SKM-1 treated with dmso at 0.1 percent for 144 hours (cell line): ENCODE measurements at regions not wholly inside any gene's neighbourhood (a gene's known extent, or its start where the extent isn't known, plus 50 kb on each side); places are given as distances from the start of the nearest gene placed in this dataset.
"Not testable (repeated sequence)": the region's sequence is repeated elsewhere in the genome, so short reads cannot be mapped to it uniquely, and the experiment has no call there.

Experiments
- DNase-seq: peaks from one replicate; lab custom pipeline; 2025; ENCODE audit not compliant: unreplicated experiment; lab: John Stamatoyannopoulos, UW

DNA sequence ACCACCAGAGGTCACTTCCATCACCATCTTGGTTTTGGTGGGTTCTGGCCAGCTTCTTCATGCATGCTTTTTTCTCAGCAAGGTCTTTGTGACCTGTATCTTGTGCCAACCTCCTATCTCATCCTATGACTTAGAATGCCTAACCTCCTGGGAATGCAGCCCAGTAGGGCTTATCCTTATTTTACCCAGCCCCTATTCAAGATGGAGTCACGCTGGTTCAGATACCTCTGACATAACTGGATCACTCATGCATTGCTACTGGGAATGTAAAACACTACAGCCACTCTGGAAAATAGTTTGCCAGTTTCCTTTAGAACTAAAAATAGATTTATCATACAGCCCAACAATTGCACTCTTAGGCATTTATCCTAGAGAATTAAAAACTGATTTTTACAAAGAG lies 219.2 kb downstream of the IRS1 start:
- no peak for DNase-seq

DNA sequence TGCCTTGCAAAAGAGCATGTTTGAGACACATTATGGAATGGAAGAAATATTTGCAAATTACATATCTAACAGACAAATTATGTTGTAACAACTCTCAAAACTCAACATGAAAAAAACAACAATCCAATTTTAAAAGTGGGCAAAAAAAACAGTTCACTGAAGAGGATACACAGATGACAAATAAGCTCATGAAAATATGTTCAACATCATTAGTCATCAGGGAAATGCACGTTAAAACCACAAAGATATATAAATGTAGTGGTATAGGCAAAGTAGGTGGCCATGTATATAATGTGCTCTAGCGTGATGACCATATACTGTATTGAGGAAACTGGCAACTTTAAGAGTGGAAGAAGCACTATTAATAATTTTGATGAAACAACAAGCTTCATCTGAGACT lies 220.1 kb downstream of the IRS1 start:
- DNase-seq = no peak

DNA sequence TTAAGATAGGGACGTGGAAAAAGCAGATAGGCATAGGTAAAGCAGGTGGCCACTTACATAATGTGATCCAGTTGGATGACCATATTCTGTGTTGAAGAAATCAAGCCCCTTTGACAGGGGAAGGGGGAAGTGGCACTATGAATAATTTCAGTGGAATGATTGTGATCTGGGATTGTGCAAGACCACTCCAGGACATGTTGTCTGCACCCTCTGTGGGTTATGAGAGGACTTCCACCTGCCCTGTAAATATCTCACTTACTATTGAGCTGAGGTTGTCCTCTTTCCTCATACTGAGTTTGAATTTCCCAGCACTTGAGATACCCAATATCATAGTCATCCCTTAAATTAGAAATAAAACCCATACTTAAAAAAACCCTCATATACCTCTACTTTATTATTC lies 220.7 kb downstream of the IRS1 start:
- no peak for DNase-seq

DNA sequence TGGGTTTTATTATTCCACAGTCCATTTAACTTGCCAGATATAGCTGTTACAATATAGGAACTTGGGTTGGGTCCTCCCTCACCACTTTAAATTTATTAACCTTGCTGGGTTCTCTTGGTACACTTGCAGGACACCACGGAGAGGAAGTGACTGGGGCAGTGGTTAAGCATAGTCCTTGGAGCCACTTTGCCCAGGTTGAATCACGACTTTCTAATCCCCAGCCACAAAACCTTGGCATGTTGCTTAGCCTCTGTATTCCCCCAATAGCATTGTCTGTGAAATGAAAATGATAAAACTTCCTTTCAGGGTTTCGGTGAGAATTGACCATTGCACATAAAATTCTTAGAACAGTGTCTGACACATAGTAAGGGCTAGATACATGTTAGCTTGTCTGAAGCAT lies 221.2 kb downstream of the IRS1 start:
- DNase-seq = no peak

DNA sequence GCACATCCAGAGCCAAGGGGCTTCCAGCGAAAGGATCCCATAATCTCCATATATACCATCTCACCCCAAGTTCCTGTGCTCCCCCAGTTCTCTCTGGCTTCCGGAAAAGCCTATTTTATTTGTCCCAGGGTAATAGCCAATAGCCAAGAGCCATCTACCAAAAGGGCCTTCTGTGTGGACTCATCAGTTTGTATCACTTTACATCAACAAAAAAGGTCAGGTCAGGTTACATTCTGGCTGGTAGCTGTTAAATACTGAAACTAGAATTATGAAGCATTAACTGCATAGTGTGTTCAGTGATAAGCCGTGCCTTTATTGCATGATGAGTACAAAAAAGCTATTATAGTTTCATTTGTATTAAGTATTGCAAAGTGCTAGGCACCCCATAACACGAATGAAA lies 223.7 kb downstream of the IRS1 start:
- no peak for DNase-seq

DNA sequence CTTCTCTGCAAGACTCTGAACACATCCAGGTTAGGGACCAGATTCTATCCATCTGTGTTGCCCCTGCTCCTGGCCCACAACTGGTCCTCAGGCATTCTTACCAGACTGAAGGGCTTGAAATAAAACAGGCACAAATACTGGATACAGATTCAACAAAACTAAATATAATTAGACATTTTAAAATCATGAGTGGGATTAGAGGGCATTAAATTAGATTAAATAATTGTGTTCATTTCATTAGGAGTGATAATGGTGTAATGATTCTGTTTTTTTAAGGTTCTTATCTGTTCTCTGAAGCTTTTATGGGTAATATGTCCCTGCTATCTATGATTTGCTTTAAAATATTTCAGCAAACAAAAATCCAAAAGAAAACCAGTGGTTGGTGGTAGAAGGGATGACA lies 226.5 kb downstream of the IRS1 start:
- DNase-seq = no peak

DNA sequence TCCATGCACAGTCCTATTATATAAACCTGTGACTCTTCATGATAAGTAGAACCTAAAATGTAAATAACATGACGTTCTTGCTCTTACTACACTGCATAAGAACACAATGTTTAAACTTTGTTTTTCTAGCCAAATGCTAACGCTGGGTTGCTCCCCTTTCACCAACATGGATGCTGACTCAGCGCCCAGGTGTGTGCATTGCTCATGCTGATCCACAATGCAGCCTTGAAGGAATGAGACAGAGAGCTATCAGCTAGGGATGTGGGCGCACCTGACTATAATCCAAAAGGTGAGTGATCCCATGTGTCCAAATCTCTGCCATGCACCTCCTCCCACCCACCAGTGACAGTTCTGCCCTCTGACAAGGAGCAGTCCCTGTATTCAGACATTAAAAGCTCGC lies 235.0 kb downstream of the IRS1 start:
- DNase-seq = no peak

DNA sequence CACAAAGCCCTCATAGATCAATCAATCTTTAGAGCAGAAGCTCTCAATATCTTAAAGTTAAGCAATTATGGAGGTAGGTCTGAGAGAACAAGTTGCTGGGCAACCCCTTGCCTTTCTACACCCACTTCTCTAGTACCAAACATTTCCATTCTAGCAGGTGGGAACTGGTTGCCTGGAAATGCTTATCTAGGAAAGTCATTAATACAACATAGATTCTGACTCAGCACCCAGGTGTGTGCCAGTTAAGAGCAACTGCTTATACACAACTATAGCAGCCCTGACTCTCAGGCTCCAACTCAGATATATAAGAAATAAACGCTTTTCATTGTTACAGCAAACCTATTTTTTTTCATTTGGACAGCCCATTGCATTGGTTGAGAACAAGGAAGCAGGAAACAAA lies 237.7 kb downstream of the IRS1 start:
- no peak for DNase-seq

DNA sequence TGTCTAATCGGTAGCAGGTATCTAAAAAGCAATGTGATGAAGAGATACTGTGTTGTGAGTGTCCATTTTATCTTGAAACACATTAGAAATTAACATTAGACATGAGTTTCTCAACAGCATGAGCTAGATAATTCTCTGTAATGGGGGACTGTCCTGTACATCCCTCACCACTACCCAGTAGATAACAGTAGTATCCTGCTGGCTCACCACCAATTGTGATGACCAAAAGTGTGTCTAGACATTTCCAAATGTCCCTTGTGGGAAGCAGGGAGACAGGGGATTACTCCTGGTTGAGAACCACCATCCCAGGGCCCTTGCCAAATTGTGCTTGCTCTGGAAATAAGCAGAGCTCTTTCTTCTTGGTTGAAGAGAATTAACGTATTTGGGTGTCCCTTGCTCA lies 239.3 kb downstream of the IRS1 start:
- no peak for DNase-seq

DNA sequence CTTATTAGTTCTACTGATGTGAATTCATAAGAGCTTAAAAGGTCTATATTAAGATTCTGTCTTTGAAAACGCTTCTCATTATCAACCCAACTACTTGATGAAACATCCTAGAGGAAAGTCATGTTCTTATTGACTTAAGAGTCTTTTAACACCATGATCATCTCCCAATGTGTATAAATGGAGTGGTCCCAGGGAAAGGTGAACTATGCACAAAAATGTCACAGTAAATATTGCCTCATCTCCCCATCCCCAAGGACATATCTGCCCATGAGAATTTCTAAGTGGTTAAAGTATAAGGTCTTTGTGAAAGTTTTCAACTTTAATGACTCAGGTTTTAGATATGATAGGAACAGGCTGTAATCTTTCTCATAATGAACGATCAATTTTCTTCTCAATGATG lies 240.1 kb downstream of the IRS1 start:
- no peak for DNase-seq

DNA sequence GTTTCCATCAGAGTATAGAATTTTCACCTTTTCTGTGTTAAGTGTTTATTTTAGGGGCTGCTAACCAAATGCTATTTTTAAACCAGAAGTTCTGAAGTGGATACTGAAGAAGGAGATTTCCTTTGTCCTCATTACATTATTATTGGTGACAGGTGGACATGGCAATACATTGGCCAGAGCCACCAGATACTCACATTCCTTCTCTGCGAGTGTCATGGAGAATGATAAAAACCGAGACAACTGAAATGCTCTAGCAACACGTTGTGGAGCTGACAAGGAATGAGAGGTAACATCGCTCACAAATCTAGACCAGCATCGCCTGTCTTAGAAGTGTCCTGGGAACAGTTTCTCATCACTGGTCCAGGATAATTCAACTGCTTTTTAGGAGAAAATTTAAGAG lies 241.2 kb downstream of the IRS1 start:
- DNase-seq = no peak

DNA sequence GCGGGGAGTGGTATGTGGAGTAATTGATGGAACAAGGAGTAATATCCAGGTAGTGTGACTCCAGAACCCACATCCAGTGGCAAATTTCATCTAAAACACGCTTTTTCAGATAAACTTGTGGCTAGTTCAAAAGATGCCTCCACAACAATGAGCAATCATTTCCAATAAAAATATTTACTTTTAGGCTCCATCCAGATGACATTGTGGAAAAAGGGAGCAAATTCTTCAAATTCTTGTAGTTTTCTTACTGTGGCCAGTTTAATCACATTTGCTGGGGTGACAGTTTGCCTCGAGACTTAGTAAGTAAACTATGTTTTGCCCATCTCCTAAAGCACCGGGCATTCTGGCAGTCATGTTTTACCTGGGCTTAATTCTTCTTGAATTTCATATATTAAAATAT lies 243.6 kb downstream of the IRS1 start:
- no peak for DNase-seq

DNA sequence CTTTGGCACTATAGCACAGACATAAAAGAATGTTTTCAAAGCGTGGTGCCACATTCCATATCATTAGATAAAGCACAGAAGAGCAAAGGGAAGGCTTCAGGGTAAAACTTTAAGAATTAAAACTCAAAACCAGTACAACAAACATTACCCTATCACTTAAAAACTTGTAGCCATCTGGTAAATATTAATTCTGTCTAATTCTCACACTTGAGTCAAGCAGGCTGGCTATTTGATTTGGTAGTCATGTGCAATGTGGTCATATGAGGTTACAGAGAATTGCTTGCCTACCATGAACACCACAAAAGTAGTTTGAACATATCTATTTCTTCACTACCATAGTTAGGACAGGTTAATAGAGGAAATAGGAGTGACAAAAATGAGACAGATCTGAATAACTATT lies 244.9 kb downstream of the IRS1 start:
- DNase-seq = no peak

DNA sequence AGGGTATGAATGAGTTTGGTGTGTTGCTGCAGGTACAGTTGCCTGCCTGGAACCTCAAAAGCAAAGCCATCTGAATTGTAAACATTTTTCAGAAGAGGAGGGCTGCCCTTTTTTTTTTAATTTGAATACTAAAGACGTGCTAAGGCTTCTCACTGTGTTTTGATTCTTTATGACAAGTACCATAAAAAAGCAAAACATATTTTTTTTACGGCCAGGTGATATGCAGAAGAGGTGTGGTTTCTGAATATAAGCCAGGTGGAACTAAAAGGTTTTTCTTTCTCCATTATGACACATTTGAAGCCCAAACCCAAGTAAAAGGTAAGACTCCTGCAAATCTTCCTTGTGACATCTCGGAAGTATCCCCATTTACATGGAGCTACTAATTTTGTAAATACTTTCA lies 246.3 kb downstream of the IRS1 start:
- DNase-seq = no peak

DNA sequence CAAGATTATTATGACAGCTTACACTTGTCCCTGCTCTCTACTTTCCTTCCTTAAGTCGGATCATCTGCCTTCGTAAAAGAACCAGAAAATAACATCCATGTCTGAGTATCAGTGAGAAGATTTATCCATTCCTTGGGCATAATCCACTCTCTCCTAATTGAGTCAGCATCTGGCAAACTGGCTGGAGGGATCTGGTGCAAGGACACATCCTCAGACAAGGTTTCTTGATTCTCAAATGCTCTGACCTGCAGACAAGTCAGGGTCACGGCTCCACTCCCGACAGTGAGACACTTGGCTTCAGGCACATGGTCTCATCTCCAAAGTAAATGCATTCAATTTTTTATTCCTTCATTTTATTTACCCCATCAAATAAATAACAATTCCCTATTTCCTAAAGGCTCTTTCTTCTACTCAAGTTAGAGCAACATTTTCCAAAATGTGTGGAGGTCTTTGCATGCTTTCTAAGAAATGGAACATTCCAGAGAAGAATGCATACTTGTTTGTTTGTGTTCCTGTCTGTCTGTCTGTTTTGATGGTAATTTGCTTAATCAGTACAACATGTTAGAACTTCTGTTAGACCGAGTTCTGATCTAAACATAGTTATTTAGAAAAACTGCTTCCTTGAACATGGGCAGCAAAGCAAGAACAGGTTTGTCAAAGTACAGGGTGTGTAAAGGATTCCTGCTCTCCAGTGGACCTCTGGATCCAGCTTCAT lies 246.9 kb downstream of the IRS1 start:
- DNase-seq = no peak

DNA sequence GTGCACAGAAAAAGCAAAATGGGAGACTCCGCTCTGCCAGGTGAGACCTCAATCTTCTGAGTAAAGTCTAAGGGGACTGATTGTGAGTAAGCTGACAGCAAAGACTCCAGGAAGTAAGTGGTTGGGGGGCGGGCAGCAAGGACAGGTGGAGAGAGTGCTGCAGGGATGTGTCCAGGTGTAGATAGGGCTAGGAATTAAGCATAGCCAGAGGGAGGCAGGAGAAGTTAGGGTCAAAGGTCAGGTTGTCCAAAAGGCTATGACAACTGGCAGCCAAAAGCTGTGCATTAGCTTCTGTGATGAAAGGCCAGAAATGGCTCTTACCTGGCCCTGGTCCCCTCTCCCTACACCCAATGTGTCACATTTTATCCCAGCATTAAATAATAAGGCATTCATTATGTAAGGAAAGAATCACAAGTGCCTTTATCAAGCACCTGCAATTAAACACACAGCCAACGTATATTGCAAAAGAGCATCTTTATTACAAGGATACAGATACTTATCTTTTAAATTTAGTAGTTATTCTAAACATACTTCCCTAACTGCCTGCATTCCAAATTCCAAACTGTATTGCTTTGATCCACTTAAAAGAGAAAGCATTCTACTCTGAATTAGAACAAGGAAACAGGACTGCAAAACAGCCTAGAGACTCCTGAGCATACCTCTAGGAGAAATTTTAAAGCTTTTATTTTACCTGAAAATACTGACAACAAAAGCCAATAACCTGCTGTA lies 247.9 kb downstream of the IRS1 start:
- no peak for DNase-seq

DNA sequence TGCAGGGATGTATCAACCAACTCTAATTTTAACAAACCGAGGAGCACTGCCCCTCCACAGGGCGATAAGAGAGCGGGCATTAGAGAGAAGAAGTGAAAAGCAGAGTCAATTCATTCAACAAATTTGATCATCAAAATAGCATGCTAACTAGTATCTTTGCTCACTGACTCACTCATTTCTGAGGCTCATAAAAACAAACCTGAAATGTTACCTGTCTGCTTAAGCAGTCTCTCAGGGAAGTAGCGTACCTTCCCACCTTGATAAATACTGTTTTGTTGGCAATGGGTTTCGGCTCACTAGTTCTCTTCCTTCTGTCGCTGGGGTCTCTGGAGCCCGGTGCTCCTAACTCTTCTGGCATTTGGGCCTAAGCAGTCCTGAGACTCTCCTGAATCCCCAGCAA lies 248.8 kb downstream of the IRS1 start:
- no peak for DNase-seq

DNA sequence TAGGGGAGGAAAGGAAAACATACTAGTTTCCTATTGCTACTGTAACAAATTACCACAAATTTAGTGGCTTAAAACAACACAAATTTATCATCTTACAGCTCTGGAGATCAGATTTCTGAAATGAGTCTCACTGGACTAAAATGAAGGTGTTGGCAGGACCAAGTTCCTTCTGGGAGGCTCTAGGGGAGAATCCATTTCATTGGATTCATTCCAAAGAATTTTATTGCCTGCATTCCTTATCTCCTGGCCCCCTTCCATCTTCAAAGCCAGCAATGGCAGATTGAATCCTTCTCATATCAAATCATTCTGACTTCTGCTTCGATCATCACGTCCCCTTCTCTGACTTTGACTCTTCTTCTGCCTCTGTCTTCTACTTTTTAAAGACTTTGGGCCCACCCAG lies 250.9 kb downstream of the IRS1 start:
- DNase-seq = no peak

DNA sequence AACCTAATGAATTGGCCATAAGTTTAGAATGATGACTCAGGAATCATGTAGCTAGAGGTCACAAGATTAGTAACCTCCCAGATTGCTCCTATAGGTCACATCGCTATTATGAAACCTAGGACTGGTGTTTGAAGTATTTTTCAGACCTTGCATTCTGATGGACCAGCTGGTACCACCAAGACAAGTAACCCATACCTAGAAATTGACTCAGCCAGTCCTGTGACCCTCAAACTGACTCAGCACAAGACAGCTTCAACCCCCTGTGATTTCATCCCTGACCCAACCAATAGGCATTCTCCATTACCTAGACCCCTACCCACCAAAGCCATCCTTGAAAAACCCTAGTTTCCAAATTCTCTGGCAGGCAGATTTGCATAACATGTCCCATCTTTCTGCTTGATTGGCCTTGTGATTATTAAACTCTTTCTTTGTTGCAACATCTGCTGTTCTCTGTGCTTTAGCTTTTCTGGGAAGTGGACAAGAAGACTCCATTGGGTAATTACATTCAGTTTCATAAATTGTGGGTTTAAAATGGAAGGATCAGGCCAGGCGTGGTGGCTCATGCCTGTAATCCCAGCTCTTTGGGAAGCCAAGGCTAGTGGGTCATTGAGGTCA lies 254.9 kb downstream of the IRS1 start:
- no peak for DNase-seq

DNA sequence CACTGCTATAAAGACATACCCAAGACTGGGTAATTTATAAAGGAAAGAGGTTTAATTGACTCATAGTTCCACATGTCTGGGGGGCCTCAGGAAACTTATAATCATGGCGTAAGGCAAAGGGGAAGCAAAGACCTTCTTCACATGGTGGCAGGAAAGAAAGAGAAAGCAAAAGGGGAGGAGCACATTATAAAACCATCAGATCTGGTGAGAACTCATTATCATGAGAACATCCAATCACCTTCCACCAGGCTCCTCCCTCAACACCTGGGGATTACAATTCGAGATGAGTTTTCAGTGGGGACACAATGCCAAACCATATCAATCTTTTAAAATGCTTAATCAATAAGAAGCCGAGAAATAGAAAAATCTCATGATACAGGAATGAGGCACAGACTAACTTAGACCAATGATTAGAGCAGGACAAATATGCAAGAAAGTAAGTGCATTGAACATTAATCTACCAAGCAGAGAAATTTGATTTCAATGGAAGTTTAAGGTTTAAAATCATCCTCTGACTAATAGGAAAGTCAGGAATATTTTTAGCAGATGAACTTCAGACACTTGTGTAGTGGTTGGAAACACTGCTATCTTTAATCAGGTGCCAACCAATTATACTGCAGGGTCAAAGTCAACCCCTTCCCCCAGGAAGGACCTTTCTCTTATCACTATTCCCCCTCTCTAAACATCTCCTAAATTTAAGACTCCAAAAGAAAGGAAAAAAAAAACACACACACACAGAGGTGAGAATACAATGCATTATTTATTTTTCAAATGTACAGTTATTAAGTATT lies 259.2 kb downstream of the IRS1 start:
- DNase-seq = no peak

DNA sequence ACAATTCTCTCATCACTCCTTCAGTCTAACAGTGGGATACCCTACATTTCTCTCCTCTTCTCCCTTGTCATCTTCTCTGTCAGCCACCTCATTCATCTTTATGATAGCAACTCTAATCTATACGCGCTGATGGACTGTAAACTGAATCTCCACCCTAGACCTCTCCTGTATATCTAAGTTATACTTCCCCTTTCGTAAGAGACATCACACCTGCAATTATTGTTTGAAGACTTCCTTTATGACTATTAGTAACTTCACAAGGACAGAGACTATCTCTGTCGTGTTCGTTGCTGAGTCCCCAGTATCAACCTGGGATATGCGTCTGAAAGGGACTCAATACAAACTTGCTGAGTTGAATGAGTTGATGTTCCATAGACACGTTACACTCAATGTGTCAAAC lies 263.2 kb downstream of the IRS1 start:
- no peak for DNase-seq

DNA sequence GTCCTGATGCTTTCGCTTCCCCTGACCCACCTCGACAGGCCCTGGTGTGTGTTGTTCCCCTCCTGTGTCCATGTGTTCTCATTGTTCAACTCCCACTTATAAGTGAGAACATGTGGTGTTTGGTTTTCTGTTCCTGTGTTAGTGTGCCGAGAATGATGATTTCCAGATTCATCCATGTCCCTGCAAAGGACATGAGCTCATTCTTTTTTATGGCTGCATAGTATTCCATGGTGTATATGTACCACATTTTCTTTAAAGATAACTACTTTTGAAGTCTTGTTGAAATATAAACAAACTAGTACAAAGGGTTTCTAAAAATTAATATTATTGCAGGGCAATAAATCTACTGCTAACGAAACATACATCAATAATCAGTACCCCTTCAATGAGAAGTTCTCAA lies 266.6 kb downstream of the IRS1 start:
- DNase-seq = not testable (repeated sequence)
